Transverse colon (tissue), 3 donors: ENCODE measurements at regions not wholly inside any gene's neighbourhood (a gene's known extent, or its start where the extent isn't known, plus 50 kb on each side); places are given as distances from the start of the nearest gene placed in this dataset.

Experiments
- EP300 ChIP-seq: sonication (generic); formaldehyde crosslinking; IDR thresholded peaks from one replicate; pipeline ENCODE4 v1.6.1; 2017; ENCODE audit warnings: antibody characterized with exemption, low read depth
- POLR2AphosphoS5 ChIP-seq, 3 donors: sonication (generic); formaldehyde crosslinking; IDR thresholded peaks; one replicate each; pipeline ENCODE4 v1.6.1; 2016; ENCODE audit warnings: antibody characterized with exemption in 3 of 3

GRCh38 chr15:94785091-94785490 lies 553.7 kb downstream of the MCTP2 start:
- TF ChIP-seq EP300 = no peak
- TF ChIP-seq POLR2AphosphoS5 (IDR thresholded peaks at IDR 0.05) = no peak
